Keratinocyte (primary cell): ENCODE measurements at regions not wholly inside any gene's neighbourhood (a gene's known extent, or its start where the extent isn't known, plus 50 kb on each side); places are given as distances from the start of the nearest gene placed in this dataset.
"Not testable (repeated sequence)": the region's sequence is repeated elsewhere in the genome, so short reads cannot be mapped to it uniquely, and the experiment has no call there.

Experiments used
- DNase-seq: peaks from one replicate; pipeline ENCODE4 v3.0.0-alpha.2; 2011; ENCODE audit warnings: low read depth, missing footprints, low spot score
- FAIRE-seq: peaks from 2 replicates; lab custom pipeline; 2011; peaks lifted over from hg19 to GRCh38; lab: Jason Lieb, UNC
- H2AFZ ChIP-seq: 2 replicates; pipeline ENCODE4 v1.6.0; 2012; ENCODE audit warnings: low read length, control low read depth, inconsistent platforms; ENCODE audit not compliant: control insufficient read depth
- H3K27ac ChIP-seq: 2 replicates; pipeline ENCODE4 v1.5.1; 2011; ENCODE audit warnings: low read length; ENCODE audit not compliant: control insufficient read depth, insufficient read depth
- H3K27me3 ChIP-seq: 3 replicates; pipeline ENCODE4 v1.6.0; 2011; ENCODE audit warnings: low read length; ENCODE audit not compliant: control insufficient read depth, insufficient read depth; ENCODE audit errors: extremely low read depth
- H3K36me3 ChIP-seq, 2 experiments: 2 replicates in 1 of 2; 3 replicates in 1 of 2; pipeline ENCODE4 v1.5.1; 2011; ENCODE audit warnings: low read length in 2 of 2, mild to moderate bottlenecking in 1 of 2; ENCODE audit not compliant: control insufficient read depth in 2 of 2, insufficient read depth in 2 of 2; ENCODE audit errors: extremely low read depth in 1 of 2
- H3K4me1 ChIP-seq: 3 replicates; pipeline ENCODE4 v1.5.1; 2011; ENCODE audit warnings: low read length; ENCODE audit not compliant: control insufficient read depth, insufficient read depth; ENCODE audit errors: extremely low read depth
- H3K4me2 ChIP-seq: 3 replicates; pipeline ENCODE4 v1.6.0; 2011; ENCODE audit warnings: low read depth, low read length; ENCODE audit not compliant: control insufficient read depth, insufficient read depth; ENCODE audit errors: extremely low read depth
- H3K4me3 ChIP-seq, 3 experiments: fragments of 200-600 bp in 1 of 3; sonication (generic) in 1 of 3; 2 replicates in 2 of 3; 3 replicates in 1 of 3; pipeline ENCODE4 v1.5.1; 2011 to 2016; ENCODE audit warnings: low read length in 3 of 3, mild to moderate bottlenecking in 3 of 3, control low read depth in 2 of 3, inconsistent platforms in 1 of 3, low read depth in 1 of 3, mixed read lengths in 1 of 3, mixed run types in 1 of 3, moderate library complexity in 1 of 3; ENCODE audit not compliant: control insufficient read depth in 2 of 3, insufficient read depth in 2 of 3; ENCODE audit errors: extremely low read depth in 1 of 3
- H3K79me2 ChIP-seq: 2 replicates; pipeline ENCODE4 v1.6.0; 2012; ENCODE audit warnings: low read length; ENCODE audit not compliant: control insufficient read depth, insufficient read depth
- H3K9ac ChIP-seq: 3 replicates; pipeline ENCODE4 v1.6.0; 2011; ENCODE audit warnings: low read length; ENCODE audit not compliant: control insufficient read depth, insufficient read depth; ENCODE audit errors: extremely low read depth
- H3K9me1 ChIP-seq: 3 replicates; pipeline ENCODE4 v1.6.0; 2011; ENCODE audit warnings: low read length; ENCODE audit not compliant: control insufficient read depth, insufficient read depth; ENCODE audit errors: extremely low read depth
- H3K9me3 ChIP-seq: 2 replicates; pipeline ENCODE4 v1.5.1; 2012; ENCODE audit warnings: low read depth, low read length; ENCODE audit not compliant: control insufficient read depth
- H4K20me1 ChIP-seq: 3 replicates; pipeline ENCODE4 v1.6.0; 2011; ENCODE audit warnings: low read length; ENCODE audit not compliant: control insufficient read depth, insufficient read depth; ENCODE audit errors: extremely low read depth
- dilution Hi-C: fragments of 300-500 bp; cut with MboI; formaldehyde crosslinking; loops from one replicate; pipeline ENCODE4 v1.7.0; 2020; ENCODE audit warnings: low sequenced_read_pairs; ENCODE audit not compliant: extremely low pct_ligation_motif_present

GRCh38 chr1:83244832-83245231, 754.1 kb downstream of the TTLL7 start:
- H3K4me3 ChIP-seq, H3K9me3 ChIP-seq, dilution Hi-C loops, H3K27ac ChIP-seq, H3K9me1 ChIP-seq, H3K36me3 ChIP-seq, H4K20me1 ChIP-seq, H3K4me1 ChIP-seq, H3K9ac ChIP-seq, H3K27me3 ChIP-seq, H2AFZ ChIP-seq, H3K4me2 ChIP-seq, DNase-seq, FAIRE-seq, H3K79me2 ChIP-seq: not testable (repeated sequence)

DNA sequence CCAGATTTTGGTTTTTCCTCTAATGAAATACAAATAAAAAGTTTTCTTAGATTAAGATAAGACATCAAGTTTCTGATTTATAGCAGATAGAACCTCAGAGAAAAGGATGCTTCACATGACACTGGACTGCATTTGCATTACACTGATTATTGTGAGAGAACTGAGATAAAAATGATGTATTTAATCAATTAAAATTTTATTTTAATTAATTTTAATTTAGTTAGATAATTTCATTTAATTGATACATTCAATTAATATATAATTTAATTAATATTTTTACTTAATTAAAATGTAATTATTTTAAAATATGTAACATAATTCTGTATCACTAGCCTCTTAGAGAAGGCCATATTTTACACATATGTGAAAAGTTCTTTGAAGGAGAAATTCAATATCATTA, 759.4 kb downstream of the TTLL7 start:
- H3K36me3 ChIP-seq, H3K4me1 ChIP-seq, H3K4me3 ChIP-seq, H4K20me1 ChIP-seq, H3K9me3 ChIP-seq, H3K9ac ChIP-seq, FAIRE-seq, H3K9me1 ChIP-seq, H3K79me2 ChIP-seq, H3K4me2 ChIP-seq, H2AFZ ChIP-seq, DNase-seq, dilution Hi-C loops, H3K27ac ChIP-seq, H3K27me3 ChIP-seq: not testable (repeated sequence)

GRCh38 chr1:83238654-83239053, 760.3 kb downstream of the TTLL7 start:
- H3K4me3 ChIP-seq, H3K9ac ChIP-seq, H3K27ac ChIP-seq, H3K4me1 ChIP-seq, H3K27me3 ChIP-seq, H3K36me3 ChIP-seq, H3K9me3 ChIP-seq, FAIRE-seq, H3K4me2 ChIP-seq, DNase-seq, H4K20me1 ChIP-seq, H3K79me2 ChIP-seq, H3K9me1 ChIP-seq, H2AFZ ChIP-seq, dilution Hi-C loops: not testable (repeated sequence)

GRCh38 chr1:83219788-83220187, 779.1 kb downstream of the TTLL7 start:
- H3K4me1 ChIP-seq, H4K20me1 ChIP-seq, H3K27ac ChIP-seq, H3K27me3 ChIP-seq, DNase-seq, H3K79me2 ChIP-seq, H2AFZ ChIP-seq, H3K36me3 ChIP-seq, H3K9ac ChIP-seq, H3K4me2 ChIP-seq, H3K9me3 ChIP-seq, H3K9me1 ChIP-seq, dilution Hi-C loops, FAIRE-seq, H3K4me3 ChIP-seq: not testable (repeated sequence)

DNA sequence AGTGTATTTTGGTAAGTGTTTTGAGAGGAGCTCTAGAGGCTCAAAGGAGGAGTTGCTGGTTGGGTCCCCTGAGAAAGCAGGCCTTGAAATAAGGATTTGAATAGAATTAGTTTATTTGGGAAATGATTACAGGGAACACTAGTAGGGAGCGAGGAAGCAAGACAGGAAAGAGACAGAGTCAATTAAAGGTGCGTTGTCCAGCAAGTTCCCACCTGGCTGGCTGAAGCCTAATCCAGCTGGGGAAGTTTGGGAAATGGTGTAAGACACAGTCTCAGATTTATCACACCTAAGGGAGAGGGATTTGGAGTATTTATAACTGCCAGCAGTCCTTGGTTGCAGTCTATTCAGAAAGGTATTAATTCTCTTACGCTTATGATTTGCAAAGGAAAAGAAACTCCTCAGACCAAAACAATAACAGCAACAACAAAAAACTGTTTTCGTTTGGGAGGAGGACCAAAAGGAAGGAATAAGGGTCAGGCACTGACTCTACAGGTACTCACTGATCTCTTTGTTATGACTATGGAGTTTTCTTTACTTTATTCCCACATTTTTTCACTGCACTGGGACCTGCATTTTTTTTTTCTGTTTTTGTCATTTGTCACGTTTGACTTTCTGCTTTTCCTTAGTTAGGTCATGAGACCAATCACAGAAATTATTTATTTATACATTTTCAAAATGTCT, 780.8 kb downstream of the TTLL7 start:
- H3K9me3 ChIP-seq, H3K9ac ChIP-seq, DNase-seq, H2AFZ ChIP-seq, dilution Hi-C loops, H3K36me3 ChIP-seq, H3K4me1 ChIP-seq, H3K9me1 ChIP-seq, H4K20me1 ChIP-seq, H3K4me2 ChIP-seq, FAIRE-seq, H3K27ac ChIP-seq, H3K79me2 ChIP-seq, H3K4me3 ChIP-seq, H3K27me3 ChIP-seq: not testable (repeated sequence)
